Cardiac muscle cell (in vitro differentiated cells and primary cell): ENCODE measurements at regions not wholly inside any gene's neighbourhood (a gene's known extent, or its start where the extent isn't known, plus 50 kb on each side); places are given as distances from the start of the nearest gene placed in this dataset.

ENCODE experiments used
- DNase-seq, 2 donors: peaks; one replicate each; pipeline versions ENCODE4 v3.0.0 to v3.0.0-alpha.2; 2010 to 2017; ENCODE audit warnings: low read depth in 1 of 2, low spot score in 1 of 2
- H3K27ac ChIP-seq: fragments of 200-600 bp; sonication (generic); 2 replicates; pipeline ENCODE4 v1.5.1; 2016
- H3K27me3 ChIP-seq: fragments of 200-600 bp; sonication (generic); 2 replicates; pipeline ENCODE4 v1.6.0; 2016; ENCODE audit warnings: control low read depth
- H3K36me3 ChIP-seq: fragments of 200-600 bp; sonication (generic); 2 replicates; pipeline ENCODE4 v1.5.1; 2016; ENCODE audit warnings: control low read depth
- H3K4me1 ChIP-seq: fragments of 200-600 bp; sonication (generic); 2 replicates; pipeline ENCODE4 v1.8.1; 2017; ENCODE audit warnings: low read depth, mild to moderate bottlenecking, mixed run types
- H3K4me3 ChIP-seq: fragments of 200-600 bp; sonication (generic); 2 replicates; pipeline ENCODE4 v1.5.1; 2016; ENCODE audit warnings: mild to moderate bottlenecking
- H3K9me3 ChIP-seq: fragments of 200-600 bp; sonication (generic); 2 replicates; pipeline ENCODE4 v1.5.1; 2017; ENCODE audit warnings: low read depth, mild to moderate bottlenecking, control low read depth
- TF ChIP-seq, protein P1 (sequence below): IDR thresholded peaks from 2 replicates; pipeline ENCODE4 v1.5.1; 2012; ENCODE audit warnings: low read depth, mild to moderate bottlenecking, low read length

GRCh38 chr3:124492824-124493223, 237.4 kb upstream of the UMPS start:
- H3K36me3 ChIP-seq, result no peaks in the 10 kb centered on the region
- no peak overlapping the region for H3K27ac ChIP-seq
- peak; percentile 15 to 22 for DNase-seq
- no peaks in the 10 kb centered on the region for H3K4me1 ChIP-seq
- no peak overlapping the region for H3K4me3 ChIP-seq
- no peaks in the 10 kb centered on the region for H3K9me3 ChIP-seq
- TF ChIP-seq, protein P1, sequence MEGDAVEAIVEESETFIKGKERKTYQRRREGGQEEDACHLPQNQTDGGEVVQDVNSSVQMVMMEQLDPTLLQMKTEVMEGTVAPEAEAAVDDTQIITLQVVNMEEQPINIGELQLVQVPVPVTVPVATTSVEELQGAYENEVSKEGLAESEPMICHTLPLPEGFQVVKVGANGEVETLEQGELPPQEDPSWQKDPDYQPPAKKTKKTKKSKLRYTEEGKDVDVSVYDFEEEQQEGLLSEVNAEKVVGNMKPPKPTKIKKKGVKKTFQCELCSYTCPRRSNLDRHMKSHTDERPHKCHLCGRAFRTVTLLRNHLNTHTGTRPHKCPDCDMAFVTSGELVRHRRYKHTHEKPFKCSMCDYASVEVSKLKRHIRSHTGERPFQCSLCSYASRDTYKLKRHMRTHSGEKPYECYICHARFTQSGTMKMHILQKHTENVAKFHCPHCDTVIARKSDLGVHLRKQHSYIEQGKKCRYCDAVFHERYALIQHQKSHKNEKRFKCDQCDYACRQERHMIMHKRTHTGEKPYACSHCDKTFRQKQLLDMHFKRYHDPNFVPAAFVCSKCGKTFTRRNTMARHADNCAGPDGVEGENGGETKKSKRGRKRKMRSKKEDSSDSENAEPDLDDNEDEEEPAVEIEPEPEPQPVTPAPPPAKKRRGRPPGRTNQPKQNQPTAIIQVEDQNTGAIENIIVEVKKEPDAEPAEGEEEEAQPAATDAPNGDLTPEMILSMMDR, result peak; percentile 33
- H3K27me3 ChIP-seq, result no peaks in the 10 kb centered on the region

- Histone ChIP-seq H3K4me3 (no peak overlapping the region), H3K36me3 (no peaks in the 10 kb centered on the region), H3K9me3 (no peaks in the 10 kb centered on the region), H3K27me3 (no peaks in the 10 kb centered on the region), H3K4me1 (no peaks in the 10 kb centered on the region), H3K27ac (no peak overlapping the region)
- TF ChIP-seq, protein P1, result no peak
- no peak for DNase-seq
These were observed 234.2 kb upstream of the UMPS start for GRCh38 chr3:124496061-124496460.

DNA sequence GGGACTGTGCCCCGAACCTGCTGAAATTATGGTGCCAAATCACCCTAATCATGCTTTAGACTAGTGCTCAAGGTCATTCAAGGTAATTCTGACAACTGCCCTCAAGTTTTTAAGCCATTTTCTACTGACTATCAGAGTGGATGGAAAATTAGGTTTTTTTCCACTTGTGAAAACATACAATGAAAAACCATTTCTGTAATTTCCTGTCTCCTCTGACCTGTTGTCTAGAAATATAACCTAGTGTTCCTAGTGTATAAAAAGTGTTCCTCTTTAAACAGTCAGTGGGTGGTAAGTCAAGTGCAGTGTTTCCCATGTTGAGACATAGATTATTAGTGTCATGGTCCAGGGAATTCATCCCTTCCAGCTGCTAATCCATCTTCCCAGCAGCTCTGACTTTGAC, 232.8 kb upstream of the UMPS start:
- H3K9me3 ChIP-seq, result no peaks in the 10 kb centered on the region
- H3K36me3 ChIP-seq, result no peaks in the 10 kb centered on the region
- H3K27me3 ChIP-seq, result no peaks in the 10 kb centered on the region
- no peak for DNase-seq
- H3K4me3 ChIP-seq, result no peak overlapping the region
- H3K4me1 ChIP-seq, result no peaks in the 10 kb centered on the region
- TF ChIP-seq, protein P1, result no peak
- H3K27ac ChIP-seq, result no peak overlapping the region

- no peaks in the 10 kb centered on the region for H3K4me1 ChIP-seq
- TF ChIP-seq, protein P1, result no peak
- no peak for DNase-seq
These were observed 231.4 kb upstream of the UMPS start for GRCh38 chr3:124498891-124499290.

DNA sequence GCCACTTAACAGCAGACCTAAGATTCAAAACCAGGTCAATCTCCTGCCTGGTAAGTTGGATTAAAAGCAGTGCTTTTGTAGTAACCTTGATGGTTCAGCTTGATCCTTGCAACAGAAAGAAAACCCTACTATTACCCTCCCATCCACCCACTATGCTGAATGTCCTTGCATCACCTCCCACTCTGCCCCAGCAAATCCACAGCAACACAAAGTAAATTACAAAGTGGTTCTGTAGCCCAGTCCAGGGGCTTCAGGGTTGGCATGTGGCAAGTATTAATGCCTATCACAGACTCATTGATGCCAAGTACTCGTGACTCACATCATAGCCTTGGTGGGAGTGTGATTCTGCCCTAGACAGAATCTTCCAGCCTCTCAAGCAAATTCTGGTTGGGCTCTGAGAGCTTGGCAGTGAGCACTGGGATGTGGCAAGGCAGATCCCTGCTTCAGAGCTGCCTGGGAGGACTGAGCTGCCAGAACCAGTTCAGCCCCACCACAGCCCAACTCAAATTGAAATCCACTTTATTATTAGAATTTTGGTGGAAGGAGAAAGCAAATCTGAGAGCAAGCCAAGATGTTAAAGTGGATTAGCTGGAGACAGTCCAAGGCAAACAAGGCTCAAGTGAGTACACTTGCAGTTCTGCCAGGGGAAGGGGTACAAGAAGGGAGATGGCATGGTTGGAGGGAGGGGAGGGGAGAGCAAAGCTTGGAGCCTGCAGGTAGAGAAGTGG, 225.8 kb upstream of the UMPS start:
- no peaks in the 10 kb centered on the region for H3K9me3 ChIP-seq
- peak in 1 of 2 donors; percentile 66 for DNase-seq
- no peaks in the 10 kb centered on the region for H3K27me3 ChIP-seq
- H3K4me1 ChIP-seq, result no peaks in the 10 kb centered on the region
- H3K4me3 ChIP-seq, result no peak overlapping the region
- H3K27ac ChIP-seq, result no peak overlapping the region
- TF ChIP-seq, protein P1, result no peak
- H3K36me3 ChIP-seq, result no peaks in the 10 kb centered on the region

More at GRCh38 chr3:124498891-124499290, 231.4 kb upstream of the UMPS start:
- Histone ChIP-seq H3K4me3 (no peak overlapping the region), H3K36me3 (no peaks in the 10 kb centered on the region), H3K27ac (no peak overlapping the region), H3K9me3 (no peaks in the 10 kb centered on the region), H3K27me3 (no peaks in the 10 kb centered on the region)
